ENCODE measurements at regions not wholly inside any gene's neighbourhood (a gene's known extent, or its start where the extent isn't known, plus 50 kb on each side); places are given as distances from the start of the nearest gene placed in this dataset.

- DNase-seq (ENCODE audit: low spot score): no peak
Measured at GRCh38 chr22:48346911-48347310, 1480.8 kb downstream of the BRD1 start.

- no peak for DNase-seq (ENCODE audit: low spot score)
Measured at GRCh38 chr22:48346311-48346710, 1481.4 kb downstream of the BRD1 start.

- DNase-seq (ENCODE audit: low spot score): no peak
Measured at GRCh38 chr22:48345631-48346030, 1482.0 kb downstream of the BRD1 start.

DNA sequence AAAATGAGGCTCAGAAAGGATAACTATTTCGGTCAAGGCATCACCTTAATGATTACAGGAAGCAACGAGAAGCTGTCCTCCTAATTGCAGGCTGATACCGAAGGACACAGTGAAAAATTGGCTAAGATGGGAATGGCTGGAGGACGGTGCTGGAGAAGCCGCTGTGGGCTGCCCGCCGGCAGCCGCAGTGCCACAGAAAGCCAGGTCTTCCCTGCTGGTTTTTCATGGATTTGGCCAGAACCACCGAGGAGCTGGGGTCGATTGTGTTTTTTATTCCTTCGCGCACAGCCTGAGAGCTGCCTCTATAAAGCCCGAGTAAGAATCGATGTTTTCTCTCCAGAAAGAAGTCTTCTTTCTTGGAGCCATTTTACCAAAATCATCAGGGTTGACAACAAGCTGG is 1484.2 kb downstream of the BRD1 start:
- no peak for DNase-seq (ENCODE audit: low spot score)

- no peak for DNase-seq (ENCODE audit: low spot score)
Measured at GRCh38 chr22:48342732-48343131, 1484.9 kb downstream of the BRD1 start.

- no peak for DNase-seq (ENCODE audit: low spot score)
Measured at GRCh38 chr22:48342016-48342415, 1485.7 kb downstream of the BRD1 start.

- no peak for DNase-seq (ENCODE audit: low spot score)
Measured at GRCh38 chr22:48340727-48341709, 1486.7 kb downstream of the BRD1 start.

DNA sequence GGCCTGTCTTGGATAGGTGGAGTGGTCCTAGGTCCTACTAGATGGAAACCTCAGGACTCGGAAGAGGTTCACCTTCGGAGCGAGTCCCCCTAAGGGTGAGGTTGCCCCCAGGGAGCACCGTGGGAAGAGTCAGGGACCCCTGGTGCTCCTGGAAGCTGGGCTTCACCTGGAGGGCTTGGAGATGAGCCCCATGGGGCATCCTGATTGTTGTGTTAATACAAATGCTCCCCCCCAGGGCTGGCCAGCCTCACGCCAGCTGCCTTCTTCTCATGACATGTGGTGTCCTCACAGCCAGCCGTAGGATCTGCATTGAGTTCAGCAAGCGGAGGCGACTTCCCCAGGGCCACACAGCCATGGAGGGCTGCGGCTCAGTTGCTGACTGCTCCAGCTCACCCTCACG is 1487.5 kb downstream of the BRD1 start:
- DNase-seq (ENCODE audit: low spot score): no peak

- no peak for DNase-seq (ENCODE audit: low spot score)
Measured at GRCh38 chr22:48338793-48339705, 1488.6 kb downstream of the BRD1 start.

DNA sequence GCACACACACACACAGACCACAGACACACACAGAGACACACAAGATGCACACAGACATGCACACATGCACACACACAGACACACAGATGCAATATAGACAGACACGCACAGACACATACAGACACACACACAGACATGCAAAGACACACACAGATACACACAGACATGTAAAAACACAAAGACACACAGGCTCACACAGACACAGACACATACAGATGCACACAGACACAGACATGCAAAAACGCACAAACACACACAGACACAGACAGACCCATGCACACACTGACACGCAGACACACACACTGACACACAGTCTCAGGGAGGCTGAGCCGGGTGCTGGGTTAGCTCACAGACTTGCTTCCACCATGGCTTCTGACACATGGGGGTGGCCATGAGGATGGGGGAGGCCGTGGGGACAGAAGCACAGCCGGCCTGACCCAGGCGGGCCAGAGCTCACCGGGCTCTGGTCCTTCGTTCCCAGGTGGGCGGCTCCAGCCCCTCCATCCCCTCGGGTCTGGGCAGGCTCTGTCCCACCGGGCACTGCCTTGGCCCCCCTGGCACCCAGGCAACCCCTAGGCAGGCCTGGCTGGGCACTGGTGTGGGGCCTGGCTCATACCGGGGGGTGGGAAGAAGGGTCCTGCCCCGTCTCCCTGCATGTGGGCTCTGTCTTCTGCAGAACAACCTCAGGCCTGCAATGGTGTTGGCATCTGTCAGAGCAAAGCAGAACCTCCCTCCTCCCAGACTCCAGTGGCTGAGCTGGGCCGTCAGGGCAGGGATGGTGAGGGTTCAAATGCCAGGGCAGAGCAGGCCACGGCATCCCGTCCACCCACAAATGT is 1489.5 kb downstream of the BRD1 start:
- DNase-seq (ENCODE audit: low spot score): no peak

DNA sequence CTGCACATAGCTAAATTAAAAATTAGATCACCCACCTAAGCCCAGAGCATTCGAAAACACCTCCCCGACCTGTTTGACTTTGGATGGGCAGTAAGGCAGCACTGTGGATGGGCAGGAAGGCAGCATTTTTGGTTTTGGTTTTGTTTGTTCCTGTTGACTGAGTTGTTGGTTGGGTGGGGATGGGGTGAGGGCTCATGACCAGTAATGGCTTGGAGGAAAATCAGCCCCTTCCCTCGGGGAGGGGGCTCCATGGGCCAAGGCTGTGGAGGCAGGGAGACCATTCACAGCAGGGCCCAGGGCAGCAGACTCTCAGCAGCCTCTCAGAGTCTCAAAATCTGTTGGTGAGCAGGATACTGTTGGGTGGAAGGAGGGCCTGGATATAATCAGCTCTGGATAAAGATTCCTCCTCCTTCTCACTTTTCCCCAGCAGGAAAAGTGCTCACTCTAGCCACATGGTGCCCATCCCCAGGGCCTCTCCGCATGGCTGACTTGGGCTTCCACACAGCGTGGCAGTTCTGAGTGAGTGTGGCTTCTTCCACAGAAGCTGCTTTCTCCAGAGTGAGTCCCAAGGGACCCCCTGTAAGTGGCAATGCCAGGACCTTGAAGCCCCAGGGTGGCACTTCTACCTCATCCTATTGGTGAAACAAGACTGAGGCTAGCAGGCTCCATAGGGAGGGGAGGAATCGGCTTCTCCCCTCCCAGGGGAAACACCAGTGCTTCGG is 1491.2 kb downstream of the BRD1 start:
- DNase-seq (ENCODE audit: low spot score): no peak

DNA sequence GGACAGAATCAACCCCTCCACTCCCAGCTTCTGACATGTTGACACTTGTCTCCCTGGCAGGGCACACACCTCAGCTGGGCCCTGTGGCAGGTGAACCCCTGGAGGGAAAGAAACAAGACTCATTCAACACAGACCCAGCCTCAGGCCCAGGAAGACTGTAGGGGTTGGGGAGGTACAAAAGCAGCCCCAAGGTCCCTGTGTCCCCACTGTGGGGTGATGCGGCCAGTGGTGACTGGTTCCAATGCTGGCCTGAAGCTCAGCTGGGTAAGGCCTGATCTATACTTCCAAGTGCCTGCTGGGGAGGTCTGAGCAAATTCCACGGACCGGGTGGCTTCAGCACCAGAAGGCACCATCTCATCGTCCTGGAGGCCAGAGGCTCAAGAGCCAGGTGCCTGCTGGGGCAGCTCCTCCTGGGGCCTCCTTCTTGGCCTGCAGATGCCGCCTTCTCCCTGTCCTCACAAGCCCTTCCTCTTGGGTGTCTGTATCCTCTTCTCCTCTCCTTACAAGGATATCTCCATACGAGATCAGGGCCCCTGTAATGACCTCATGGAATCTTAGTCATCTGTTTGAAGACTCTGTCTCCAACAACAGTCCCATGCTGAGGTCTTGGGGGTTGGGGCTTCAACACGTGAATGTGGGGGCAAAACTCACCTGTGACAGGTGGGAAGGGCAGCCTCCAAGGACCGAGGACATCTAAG is 1492.1 kb downstream of the BRD1 start:
- no peak for DNase-seq (ENCODE audit: low spot score)

DNA sequence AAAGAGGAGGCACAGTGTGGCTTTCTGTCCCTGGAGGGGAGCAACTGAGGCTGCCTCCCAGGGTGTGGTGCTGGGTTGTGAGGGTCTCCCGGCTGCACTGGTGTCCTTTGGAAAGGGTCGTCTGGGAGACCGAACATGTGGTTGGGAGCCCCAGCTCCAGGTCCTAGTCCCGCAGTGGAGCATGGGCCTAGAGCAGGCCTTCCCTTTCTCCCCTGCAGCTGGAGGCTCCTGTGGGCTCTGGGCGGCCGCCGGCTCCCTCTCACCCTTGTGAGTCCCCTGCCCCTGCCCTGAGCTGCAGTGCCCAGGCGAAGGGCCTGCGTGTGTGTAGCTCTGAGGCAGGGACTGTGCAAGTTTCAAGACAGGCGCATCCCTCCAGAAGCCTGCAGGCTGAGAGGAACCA is 1492.7 kb downstream of the BRD1 start:
- no peak for DNase-seq (ENCODE audit: low spot score)

- no peak for DNase-seq (ENCODE audit: low spot score)
Measured at GRCh38 chr22:48333816-48334735, 1493.6 kb downstream of the BRD1 start.

DNA sequence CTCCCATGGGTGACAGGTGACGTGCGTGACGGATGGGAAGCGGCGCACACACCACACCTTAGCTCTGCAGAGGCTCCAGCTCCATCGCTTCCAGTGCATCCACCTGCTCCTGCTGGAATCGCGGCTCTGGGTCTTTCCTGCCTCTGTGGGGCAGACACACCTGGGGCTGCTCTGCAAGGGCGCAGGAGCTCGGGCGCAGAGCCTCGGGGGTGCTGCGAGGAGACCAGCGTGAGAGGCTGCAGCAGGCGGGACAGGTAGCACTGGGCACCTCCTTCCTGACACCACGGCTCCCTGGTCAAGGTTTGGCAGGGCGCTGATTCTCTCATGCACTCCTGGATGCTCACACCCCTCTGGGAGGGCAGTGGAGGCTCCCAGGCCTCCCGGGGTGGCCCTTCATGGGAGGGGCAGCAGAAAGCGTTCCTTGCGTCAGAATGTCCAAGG is 1494.3 kb downstream of the BRD1 start:
- DNase-seq (ENCODE audit: low spot score): no peak

DNA sequence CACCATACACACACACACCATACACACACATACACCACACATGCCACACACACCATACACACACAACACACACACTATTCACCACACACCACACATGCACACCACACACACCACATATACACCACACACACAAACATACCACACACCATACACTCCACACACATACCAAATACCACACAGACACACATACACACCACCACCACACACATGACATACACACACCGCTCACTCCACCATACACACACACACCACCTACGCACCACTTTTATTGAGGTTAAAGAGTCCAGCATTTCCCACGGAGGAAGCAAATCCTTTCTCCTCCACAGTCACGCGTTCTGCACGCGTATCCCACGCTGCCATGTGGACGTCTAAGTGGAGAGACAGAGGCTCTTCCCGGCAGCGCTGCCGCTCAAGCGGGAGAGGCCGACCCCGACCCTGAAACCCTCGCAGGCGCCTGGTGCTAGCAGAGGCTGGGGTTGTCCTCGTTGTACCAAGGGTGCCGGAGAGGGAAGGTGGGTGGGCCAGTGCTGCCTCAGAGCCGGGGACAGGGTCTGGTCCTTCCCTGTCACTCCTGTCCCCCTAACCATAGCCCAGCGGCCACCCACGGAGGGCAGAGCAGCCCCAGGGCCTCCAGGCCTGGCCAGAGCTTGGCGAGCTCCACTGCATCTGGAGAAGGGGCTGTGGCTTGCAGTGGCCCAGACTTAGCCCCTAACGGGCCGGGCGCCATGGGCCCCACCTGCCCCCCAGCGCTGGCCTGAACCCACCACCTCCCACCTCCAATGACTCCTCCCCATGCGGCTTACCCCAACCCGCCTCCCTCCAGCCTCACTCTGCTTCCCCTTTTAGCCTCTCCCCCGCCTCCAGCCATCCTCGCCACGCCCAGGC is 1495.0 kb downstream of the BRD1 start:
- no peak for DNase-seq (ENCODE audit: low spot score)

GRCh38 chr22:48331691-48332220 is 1495.9 kb downstream of the BRD1 start:
- no peak for DNase-seq (ENCODE audit: low spot score)

DNA sequence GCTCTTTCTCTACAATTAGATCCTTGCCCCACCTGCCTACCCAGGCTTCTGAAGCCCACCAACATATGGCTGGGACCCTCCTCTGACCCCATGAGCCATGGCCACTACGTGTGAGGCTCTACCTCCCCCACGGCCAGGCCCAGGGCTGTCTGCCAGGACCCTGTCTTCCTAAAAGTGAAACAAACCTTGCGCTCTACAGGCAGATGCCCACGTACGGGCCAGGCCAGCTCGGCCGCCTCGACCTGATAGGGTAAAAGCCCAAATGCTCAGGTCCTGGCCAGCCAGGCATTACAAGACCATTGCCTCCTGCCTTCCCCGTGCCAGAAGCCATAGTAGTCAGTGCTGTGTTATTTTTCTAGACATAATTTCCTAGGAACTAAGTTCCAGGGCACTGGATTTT is 1496.4 kb downstream of the BRD1 start:
- DNase-seq (ENCODE audit: low spot score): no peak
